AG20443 (cell line): ENCODE measurements at regions not wholly inside any gene's neighbourhood (a gene's known extent, or its start where the extent isn't known, plus 50 kb on each side); places are given as distances from the start of the nearest gene placed in this dataset.
A peak's percentile ranks its signal among the peaks of the same experiment; 100 is the strongest.

Experiments
- DNase-seq: peaks from one replicate; pipeline ENCODE4 v3.0.0; 2012; ENCODE audit warnings: low spot score, mixed read lengths

- DNase-seq, result no peak
These were observed 93.0 kb downstream of the MTPAP start for GRCh38 chr10:30256084-30256483.

GRCh38 chr10:30254926-30255325 is 94.2 kb downstream of the MTPAP start:
- DNase-seq, result no peak

- no peak for DNase-seq
These were observed 100.3 kb downstream of the MTPAP start for GRCh38 chr10:30248728-30249127.

GRCh38 chr10:30247704-30248103 is 101.4 kb downstream of the MTPAP start:
- no peak for DNase-seq

- DNase-seq, result no peak
These were observed 107.5 kb downstream of the MTPAP start for GRCh38 chr10:30241422-30242110.

- DNase-seq, result no peak
These were observed 110.2 kb downstream of the MTPAP start for GRCh38 chr10:30238836-30239235.

GRCh38 chr10:30233186-30233959 is 115.7 kb downstream of the MTPAP start:
- DNase-seq, result no peak

- DNase-seq, result no peak
These were observed 117.4 kb downstream of the MTPAP start for GRCh38 chr10:30231709-30232108.

GRCh38 chr10:30231071-30231652 is 117.9 kb downstream of the MTPAP start:
- DNase-seq, result no peak

- no peak for DNase-seq
These were observed 119.5 kb downstream of the MTPAP start for GRCh38 chr10:30229536-30229935.

GRCh38 chr10:30228417-30229036 is 120.6 kb downstream of the MTPAP start:
- DNase-seq, result no peak

- DNase-seq, result peak; percentile 67
These were observed 121.6 kb downstream of the MTPAP start for GRCh38 chr10:30227481-30227880.

- DNase-seq, result peak; percentile 61
These were observed 128.9 kb downstream of the MTPAP start for GRCh38 chr10:30219971-30220751.

- no peak for DNase-seq
These were observed 132.3 kb downstream of the MTPAP start for GRCh38 chr10:30216821-30217220.

GRCh38 chr10:30215623-30216022 is 133.5 kb downstream of the MTPAP start:
- DNase-seq, result peak; percentile 23

GRCh38 chr10:30215141-30215540 is 133.9 kb downstream of the MTPAP start:
- no peak for DNase-seq

GRCh38 chr10:30210296-30210695 is 138.8 kb downstream of the MTPAP start:
- no peak for DNase-seq

- DNase-seq, result no peak
These were observed 140.7 kb downstream of the MTPAP start for GRCh38 chr10:30208330-30208729.

GRCh38 chr10:30207485-30208052 is 141.5 kb downstream of the MTPAP start:
- no peak for DNase-seq

GRCh38 chr10:30200017-30200415 is 140.6 kb upstream of the JCAD start:
- no peak for DNase-seq

- no peak for DNase-seq
These were observed 140.1 kb upstream of the JCAD start for GRCh38 chr10:30199376-30200016.
